RWPE1 (cell line): ENCODE measurements at regions not wholly inside any gene's neighbourhood (a gene's known extent, or its start where the extent isn't known, plus 50 kb on each side); places are given as distances from the start of the nearest gene placed in this dataset.

Experiments
- CTCF ChIA-PET: fragments of 350-600 bp; sonication (Branson Sonifier 250); formaldehyde crosslinking; extraction: SDS; loops from one replicate; lab custom pipeline; 2021; lab: Yijun Ruan, JAX
- POLR2A ChIA-PET: fragments of 400-600 bp; formaldehyde crosslinking; extraction: SDS; loops from one replicate; lab custom pipeline; 2020; ENCODE audit warnings: antibody characterized with exemption; ENCODE audit not compliant: low non-redundant PET; lab: Yijun Ruan, JAX
- DNase-seq: peaks from one replicate; pipeline ENCODE4 v3.0.0; 2012; ENCODE audit warnings: low spot score
- H3K27ac ChIP-seq: fragments of 450-650 bp; 2 replicates; pipeline ENCODE4 v1.5.1; 2017
- CTCF ChIP-seq: fragments of 450-650 bp; conservative IDR thresholded peaks from 2 replicates; pipeline ENCODE4 v1.5.1; 2017; ENCODE audit warnings: low read depth, mild to moderate bottlenecking

GRCh38 chr6:158905277-158905676 lies 86.1 kb upstream of the EZR start:
- ChIA-PET POLR2A (no interaction called here), CTCF (no interaction called here)
- no peak overlapping the region for H3K27ac ChIP-seq
- DNase-seq: no peak
- TF ChIP-seq CTCF: no peak

- ChIA-PET CTCF (interaction anchor here (0.5 kb wide), 1 partner anchor 156 kb away, joined by 3 read pairs; no protein-coding TSS in a partner anchor), POLR2A (no interaction called here)
- no peak for TF ChIP-seq CTCF
These were observed 84.6 kb upstream of the EZR start for GRCh38 chr6:158903801-158904200.

GRCh38 chr6:158900663-158901312 lies 81.6 kb upstream of the EZR start:
- no peak for DNase-seq
- POLR2A ChIA-PET: no interaction called here
- TF ChIP-seq CTCF: no peak
- CTCF ChIA-PET: interaction anchor here (0.6 kb wide), 2 partner anchors 196 to 282 kb away, joined by 3 read pairs; no protein-coding TSS in a partner anchor
- no peak overlapping the region for H3K27ac ChIP-seq

More at GRCh38 chr6:158903801-158904200, 84.6 kb upstream of the EZR start:
- H3K27ac ChIP-seq: no peak overlapping the region
- no peak for DNase-seq

DNA sequence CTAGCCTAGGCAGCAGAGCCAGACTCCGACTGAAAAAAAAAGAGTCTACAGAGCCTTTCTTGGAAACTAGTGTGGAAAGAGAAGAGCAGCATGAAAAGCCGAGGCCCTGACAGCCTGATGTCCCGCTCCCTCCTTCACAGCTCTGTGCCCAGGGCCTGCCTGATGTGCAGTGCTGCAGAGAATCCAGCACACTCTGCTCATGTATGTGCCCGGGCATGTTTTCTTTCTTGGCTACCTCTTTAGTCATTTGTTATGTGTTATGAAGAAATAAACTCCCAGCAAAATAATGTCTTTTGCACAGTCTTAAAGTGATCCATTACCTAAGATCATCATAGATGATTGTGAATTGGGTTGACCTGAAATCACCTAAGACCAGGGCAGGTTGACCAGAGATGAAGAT lies 78.1 kb upstream of the EZR start:
- peak overlapping the region; percentile 86 for H3K27ac ChIP-seq
- TF ChIP-seq CTCF: no peak
- CTCF ChIA-PET: no interaction called here
- peak; percentile 77 for DNase-seq
- POLR2A ChIA-PET: no interaction called here

GRCh38 chr6:158895661-158896060 lies 76.5 kb upstream of the EZR start:
- CTCF ChIA-PET: interaction anchor here (0.5 kb wide), 1 partner anchor 84 kb away, joined by 3 read pairs; no protein-coding TSS in a partner anchor
- POLR2A ChIA-PET: no interaction called here

DNA sequence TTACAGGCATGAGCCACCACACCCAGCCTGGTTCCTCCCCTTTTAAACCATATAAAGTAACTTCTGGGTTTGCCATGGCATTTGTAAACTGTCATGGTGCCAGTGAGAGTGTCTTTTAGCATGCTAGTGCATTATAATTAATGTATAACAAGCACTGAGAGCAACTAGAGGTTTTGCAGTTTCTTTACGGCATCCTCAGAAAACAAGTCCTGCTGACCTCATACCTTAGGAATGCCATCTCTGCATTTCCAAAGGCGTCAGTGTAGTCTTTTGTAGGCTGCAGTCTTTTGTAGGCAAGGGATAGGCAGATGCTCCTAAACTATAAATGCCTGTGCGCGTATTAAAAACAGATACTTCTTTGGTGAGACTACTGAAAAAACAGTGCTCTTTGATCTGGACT lies 75.0 kb upstream of the EZR start:
- H3K27ac ChIP-seq: peak overlapping the region; percentile 84
- ChIA-PET POLR2A (no interaction called here), CTCF (no interaction called here)
- no peak for TF ChIP-seq CTCF
- DNase-seq: peak; percentile 70

More at GRCh38 chr6:158895661-158896060, 76.5 kb upstream of the EZR start:
- no peak for DNase-seq
- TF ChIP-seq CTCF: no peak
- peak overlapping the region; percentile 86 for H3K27ac ChIP-seq
